HG02943 (cell line): ENCODE measurements at regions not wholly inside any gene's neighbourhood (a gene's known extent, or its start where the extent isn't known, plus 50 kb on each side); places are given as distances from the start of the nearest gene placed in this dataset.
"Not testable (repeated sequence)": the region's sequence is repeated elsewhere in the genome, so short reads cannot be mapped to it uniquely, and the experiment has no call there.

Source experiments
- ATAC-seq: cut with Tn5 transposase; IDR thresholded peaks from one replicate; pipeline ENCODE4 v1.9.1; 2021; ENCODE audit warnings: mild to moderate bottlenecking, low read depth, moderate library complexity; ENCODE audit not compliant: unreplicated experiment

DNA sequence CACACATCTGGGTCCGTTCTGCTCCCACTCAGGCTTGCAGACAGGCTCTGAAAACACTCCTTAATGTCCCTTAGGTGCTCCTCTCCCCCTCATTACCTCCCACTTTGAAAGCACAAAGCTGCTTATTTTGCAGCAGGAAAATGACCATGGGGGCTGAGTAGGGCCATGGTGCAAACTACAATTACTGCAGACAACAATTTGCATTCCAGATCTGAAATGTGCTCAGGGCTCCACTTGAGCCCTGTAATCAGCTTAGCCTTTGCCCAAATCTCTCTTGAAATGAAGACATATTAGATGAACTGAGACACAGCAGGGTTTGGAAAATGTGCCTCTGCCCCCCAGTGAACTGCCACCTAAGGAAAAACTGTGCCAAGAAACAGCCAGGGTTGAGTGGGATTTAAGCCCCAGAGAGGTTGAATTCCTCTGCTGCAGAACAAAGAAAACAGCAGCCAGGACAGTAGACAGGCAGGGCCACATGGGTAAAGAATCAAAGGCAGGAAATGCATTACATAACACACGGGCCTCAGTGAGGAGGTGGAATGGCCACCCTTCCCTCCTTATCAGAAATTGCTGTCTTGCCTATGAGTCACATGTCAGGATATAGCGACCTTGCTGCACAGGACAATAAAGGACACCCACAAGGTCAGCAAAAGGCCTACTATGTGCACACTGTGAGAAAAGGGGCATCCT, 126.8 kb upstream of the ARHGEF3 start:
- ATAC-seq = no peak

GRCh38 chr3:56927855-56928254, 126.1 kb upstream of the ARHGEF3 start:
- no peak for ATAC-seq

- ATAC-seq = no peak
Observed at GRCh38 chr3:56926947-56927282, 125.2 kb upstream of the ARHGEF3 start.

DNA sequence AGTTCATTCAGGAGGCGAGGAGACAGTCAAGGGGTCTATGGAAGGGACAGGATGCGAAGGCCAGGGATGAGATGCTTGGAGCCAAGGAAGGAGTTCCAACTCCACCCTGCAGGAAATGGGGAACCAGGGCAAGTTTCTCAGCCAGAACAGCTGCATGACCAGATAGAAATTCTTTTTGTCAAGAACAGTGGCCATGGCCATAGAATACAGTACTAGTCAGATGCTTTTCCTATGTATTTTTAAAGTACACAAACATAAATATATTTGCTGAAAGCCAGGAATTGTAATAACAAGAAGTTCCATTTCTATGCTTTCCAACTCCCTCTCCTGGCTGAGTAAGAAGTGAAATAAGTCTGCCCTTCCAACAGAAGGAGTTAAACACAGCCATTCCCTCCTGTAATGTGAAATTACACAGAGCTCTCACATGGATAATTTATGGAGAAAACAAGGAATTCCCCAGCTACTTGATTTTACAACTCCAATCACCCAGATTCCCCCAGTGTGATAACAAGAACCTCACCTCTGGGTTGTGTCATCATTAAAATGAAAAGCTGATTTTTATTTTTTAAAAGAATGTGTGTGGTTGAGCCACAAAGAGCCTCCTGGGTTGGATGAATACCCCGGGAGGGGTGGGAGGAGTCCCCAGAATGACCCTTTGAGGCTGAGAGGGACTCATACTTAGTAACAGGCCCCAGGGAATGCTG, 124.6 kb upstream of the ARHGEF3 start:
- no peak for ATAC-seq

GRCh38 chr3:56924700-56925099, 123.0 kb upstream of the ARHGEF3 start:
- ATAC-seq = not testable (repeated sequence)

GRCh38 chr3:56923526-56924224, 121.9 kb upstream of the ARHGEF3 start:
- no peak for ATAC-seq

- ATAC-seq = no peak
Observed at GRCh38 chr3:56921573-56922453, 120.1 kb upstream of the ARHGEF3 start.

DNA sequence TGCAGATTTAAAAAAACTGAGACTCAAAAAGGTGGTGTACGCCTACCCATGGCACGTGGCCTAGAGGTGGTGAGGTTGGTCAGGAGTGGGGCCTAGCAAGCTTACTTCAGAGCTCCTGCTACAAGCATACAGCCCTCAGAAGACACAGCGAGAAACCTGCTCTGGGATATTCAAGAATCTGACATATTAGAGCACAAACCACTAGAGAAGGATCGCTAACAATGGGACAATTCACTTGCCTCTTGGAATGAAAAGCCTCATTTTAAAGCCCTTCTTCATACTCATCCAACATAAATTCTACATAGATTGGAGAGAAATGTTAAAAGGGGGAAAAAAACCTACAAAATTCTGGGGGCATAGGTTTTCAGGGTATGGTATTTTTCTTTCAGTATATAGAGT, 118.0 kb upstream of the ARHGEF3 start:
- ATAC-seq = no peak

DNA sequence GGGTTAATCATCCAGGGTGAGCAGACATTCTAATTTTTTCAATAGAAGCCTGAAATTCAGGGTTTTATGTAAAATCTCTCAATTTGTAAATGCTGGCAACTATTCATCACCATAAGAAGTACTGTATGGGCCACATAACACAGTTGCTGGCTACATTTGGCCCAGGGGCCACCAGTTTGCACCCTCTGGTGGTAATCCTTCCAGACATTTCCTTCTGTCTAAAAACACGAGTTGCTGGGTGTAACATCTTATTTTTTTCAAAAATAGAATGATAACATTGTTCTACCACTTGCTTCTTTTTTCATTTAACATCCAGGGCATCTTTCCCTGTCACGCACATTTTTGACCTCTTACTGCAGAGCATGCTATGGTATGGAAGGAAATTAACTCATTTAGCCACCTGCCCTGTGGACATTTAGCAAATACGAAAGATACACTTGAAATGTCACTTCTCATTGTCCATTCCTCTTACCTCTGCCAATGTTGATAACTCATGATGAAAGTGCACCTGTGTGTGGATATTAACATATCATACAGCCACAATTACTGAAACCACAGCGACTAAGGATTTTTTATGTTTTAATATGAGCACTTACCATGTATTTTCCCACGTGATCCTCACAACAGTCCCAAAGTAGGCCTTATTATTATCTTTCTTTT, 117.5 kb upstream of the ARHGEF3 start:
- ATAC-seq = no peak

DNA sequence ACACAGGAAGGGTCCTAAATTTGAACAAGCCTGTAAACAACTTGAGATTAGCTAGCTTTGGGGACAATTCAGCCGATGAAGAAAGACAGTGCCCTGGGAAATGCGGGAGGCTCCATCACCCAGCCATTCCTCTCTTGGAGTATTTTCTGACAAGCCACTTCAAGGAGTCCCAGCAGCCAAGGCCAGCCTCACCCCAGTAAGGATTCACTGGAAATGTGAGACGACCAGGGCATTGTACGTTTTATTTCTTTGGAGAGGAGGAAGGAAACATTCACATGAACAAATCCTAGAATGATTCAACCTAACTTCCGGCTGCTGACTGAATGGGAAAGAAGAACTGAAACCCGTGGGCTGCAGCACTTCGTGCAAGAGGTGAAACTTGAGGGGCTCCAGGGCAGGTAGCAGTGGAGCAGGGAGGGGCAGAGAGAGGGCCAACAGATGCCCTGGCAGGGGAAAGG, 116.4 kb upstream of the ARHGEF3 start:
- peak; percentile 47 for ATAC-seq

- peak; percentile 55 for ATAC-seq
Observed at GRCh38 chr3:56917361-56918110, 115.8 kb upstream of the ARHGEF3 start.

GRCh38 chr3:56916716-56917360, 115.1 kb upstream of the ARHGEF3 start:
- ATAC-seq = no peak

DNA sequence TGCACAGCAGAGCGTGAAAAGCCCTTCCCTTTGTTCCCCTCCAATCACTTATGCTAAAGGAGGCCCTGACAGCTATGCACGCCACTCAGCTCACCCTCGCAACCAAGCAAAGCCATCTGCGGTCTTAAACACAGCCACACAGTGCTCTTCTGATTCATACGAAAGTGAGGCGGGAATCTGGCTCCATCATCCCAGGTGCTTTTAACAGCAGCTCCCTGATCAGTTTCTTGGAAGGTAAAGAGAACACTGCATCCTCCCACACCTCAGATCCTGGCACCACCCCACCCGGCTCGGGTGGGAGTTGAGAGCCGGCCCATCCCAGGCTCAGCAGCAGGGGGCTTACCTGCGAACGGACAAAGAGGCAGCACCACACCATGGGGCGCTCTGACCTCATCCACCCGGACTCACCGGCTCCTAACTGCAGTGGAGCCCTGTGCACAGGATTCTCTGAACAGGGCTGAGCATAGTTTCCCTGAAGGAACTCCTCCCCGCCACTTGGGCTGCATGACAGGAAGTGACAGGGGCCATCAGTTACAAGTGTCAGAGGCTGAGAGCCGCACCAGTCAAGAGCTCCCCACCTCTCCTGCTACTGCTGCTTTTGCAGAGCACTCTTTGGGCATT, 114.3 kb upstream of the ARHGEF3 start:
- peak; percentile 49 for ATAC-seq

DNA sequence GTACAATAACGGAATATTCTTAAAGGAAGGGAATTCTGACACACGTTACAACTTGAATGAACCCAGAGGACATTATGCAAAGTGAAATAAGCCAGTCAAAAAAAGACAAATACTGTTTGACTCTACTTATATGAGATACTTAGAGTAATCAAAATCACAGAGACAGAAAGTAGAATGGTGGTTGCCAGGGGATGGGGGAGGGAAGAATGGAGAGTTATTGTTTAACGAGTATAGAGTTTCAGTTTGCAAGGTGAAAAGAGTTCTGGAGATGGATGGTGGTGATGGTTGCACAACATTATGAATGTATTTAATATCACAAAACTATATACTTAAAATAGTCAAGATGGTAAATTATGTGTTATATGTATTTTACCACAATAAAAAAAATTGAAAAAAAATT, 112.9 kb upstream of the ARHGEF3 start:
- no peak for ATAC-seq

- ATAC-seq = no peak
Observed at GRCh38 chr3:56911363-56911762, 109.6 kb upstream of the ARHGEF3 start.

- no peak for ATAC-seq
Observed at GRCh38 chr3:56909349-56909748, 107.6 kb upstream of the ARHGEF3 start.

DNA sequence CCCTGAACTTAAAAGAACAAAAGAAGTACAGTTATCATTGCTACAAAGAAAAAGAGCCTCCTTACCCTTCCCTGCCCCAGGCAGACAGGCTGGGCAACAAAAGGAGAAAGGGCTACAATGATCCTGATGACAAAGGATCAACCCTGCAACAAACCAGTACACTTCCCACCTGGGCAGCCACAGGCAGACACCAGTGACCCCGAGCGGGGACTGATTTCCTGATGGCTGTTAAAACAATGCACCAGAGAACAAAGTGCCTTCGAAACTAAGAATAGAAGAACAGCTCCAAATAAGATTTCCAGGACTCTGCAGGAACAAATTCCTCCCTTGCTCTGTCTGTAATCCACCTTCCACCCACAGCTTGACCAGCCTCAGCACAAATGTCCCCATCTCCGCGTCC, 106.3 kb upstream of the ARHGEF3 start:
- ATAC-seq = no peak

DNA sequence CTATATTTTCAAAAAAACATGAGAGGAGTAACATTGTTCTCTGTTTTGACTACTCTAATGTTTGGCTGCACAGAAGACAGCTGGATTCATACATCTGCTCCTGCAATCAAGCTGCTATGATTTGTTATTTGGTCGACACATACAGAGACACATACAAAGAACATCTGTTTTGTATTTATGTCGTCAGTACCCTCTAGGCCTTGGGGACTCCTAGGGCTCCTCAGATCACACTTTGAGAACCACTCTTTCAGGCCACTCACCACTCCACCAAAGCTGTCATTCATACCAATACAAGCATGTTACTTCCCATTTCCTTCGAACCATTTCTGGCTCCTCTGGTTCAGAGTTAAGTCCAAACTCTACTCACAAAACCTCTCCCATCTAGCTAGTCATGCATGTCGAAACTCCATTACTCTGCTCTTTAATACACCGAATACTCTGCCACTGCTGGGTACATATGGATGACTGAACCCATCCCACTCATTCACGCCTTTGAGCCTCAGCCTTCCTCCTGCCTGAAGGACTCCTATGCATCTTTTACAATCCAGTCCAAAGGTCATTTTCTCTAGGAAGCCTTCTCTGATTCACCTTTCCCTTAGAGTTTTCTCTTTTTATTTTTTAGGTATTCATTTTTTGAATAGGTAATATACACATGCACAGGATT, 102.9 kb upstream of the ARHGEF3 start:
- ATAC-seq = no peak
